ENCODE measurements at regions not wholly inside any gene's neighbourhood (a gene's known extent, or its start where the extent isn't known, plus 50 kb on each side); places are given as distances from the start of the nearest gene placed in this dataset.
A peak's percentile ranks its signal among the peaks of the same experiment; 100 is the strongest.

- Histone ChIP-seq H3K4me3 (no peak overlapping the region), H3K27me3 (ENCODE audit: low read depth) (no peaks in the 10 kb centered on the region), H3K36me3 (no peaks in the 10 kb centered on the region), H3K4me1 (no peaks in the 10 kb centered on the region), H3K9me3 (no peaks in the 10 kb centered on the region), H3K27ac (no peak overlapping the region)
- no peak for ATAC-seq
- no peak for TF ChIP-seq CTCF (IDR thresholded peaks at IDR 0.05)
- intact Hi-C loops (cut with DNase I), result no loop called here
- no peak for DNase-seq
Measured at GRCh38 chr14:25215607-25216006, 165.7 kb upstream of the STXBP6 start.

- H3K27ac ChIP-seq, result no peak overlapping the region
- H3K9me3 ChIP-seq, result no peaks in the 10 kb centered on the region
- no peaks in the 10 kb centered on the region for H3K27me3 ChIP-seq (ENCODE audit: low read depth)
- intact Hi-C loops (cut with DNase I), result no loop called here
- H3K4me3 ChIP-seq, result no peak overlapping the region
- no peak for DNase-seq
- no peaks in the 10 kb centered on the region for H3K4me1 ChIP-seq
- no peaks in the 10 kb centered on the region for H3K36me3 ChIP-seq
- TF ChIP-seq CTCF (IDR thresholded peaks at IDR 0.05), result no peak
- no peak for ATAC-seq
Measured at GRCh38 chr14:25197885-25198284, 147.9 kb upstream of the STXBP6 start.

- Histone ChIP-seq H3K4me3 (no peak overlapping the region), H3K27ac (no peak overlapping the region), H3K36me3 (no peaks in the 10 kb centered on the region), H3K4me1 (no peaks in the 10 kb centered on the region), H3K9me3 (no peaks in the 10 kb centered on the region), H3K27me3 (ENCODE audit: low read depth) (no peaks in the 10 kb centered on the region)
- TF ChIP-seq CTCF (IDR thresholded peaks at IDR 0.05), result no peak
- intact Hi-C loops (cut with DNase I), result no loop called here
- no peak for ATAC-seq
- DNase-seq, result no peak
Measured at GRCh38 chr14:25180221-25180620, 130.3 kb upstream of the STXBP6 start.

- no peaks in the 10 kb centered on the region for H3K9me3 ChIP-seq
- no peak overlapping the region for H3K27ac ChIP-seq
- ATAC-seq, result no peak
- no peaks in the 10 kb centered on the region for H3K27me3 ChIP-seq (ENCODE audit: low read depth)
- no peak overlapping the region for H3K4me3 ChIP-seq
- no peak for DNase-seq
- H3K36me3 ChIP-seq, result no peaks in the 10 kb centered on the region
- no peak for TF ChIP-seq CTCF (IDR thresholded peaks at IDR 0.05)
- intact Hi-C loops (cut with DNase I), result no loop called here
- H3K4me1 ChIP-seq, result no peaks in the 10 kb centered on the region
Measured at GRCh38 chr14:25178255-25178654, 128.3 kb upstream of the STXBP6 start.

GRCh38 chr14:25150934-25151790, 101.2 kb upstream of the STXBP6 start:
- intact Hi-C loops (cut with DNase I), result no loop called here

More at GRCh38 chr14:25150934-25151790, 101.2 kb upstream of the STXBP6 start:
- ATAC-seq, result no peak
- H3K4me1 ChIP-seq, result no peaks in the 10 kb centered on the region
- H3K27ac ChIP-seq, result no peak overlapping the region
- H3K36me3 ChIP-seq, result no peaks in the 10 kb centered on the region
- no peak for DNase-seq
- H3K4me3 ChIP-seq, result no peak overlapping the region
- peak; percentile 84 for TF ChIP-seq CTCF (IDR thresholded peaks at IDR 0.05)
- no peaks in the 10 kb centered on the region for H3K27me3 ChIP-seq (ENCODE audit: low read depth)
- H3K9me3 ChIP-seq, result no peaks in the 10 kb centered on the region
